Gastrocnemius medialis (tissue), 4 donors: ENCODE measurements at regions not wholly inside any gene's neighbourhood (a gene's known extent, or its start where the extent isn't known, plus 50 kb on each side); places are given as distances from the start of the nearest gene placed in this dataset.

Source experiments
- CTCF ChIP-seq, 5 experiments: fragments of 450-650 bp in 3 of 5; fragments of 200-600 bp in 2 of 5; sonication (generic) in 2 of 5; IDR thresholded peaks in 4 of 5; conservative IDR thresholded peaks in 1 of 5; 1 replicate in 4 of 5; 2 replicates in 1 of 5; pipeline ENCODE4 v1.5.1; 2016 to 2019; ENCODE audit warnings: antibody characterized with exemption in 5 of 5, mild to moderate bottlenecking in 3 of 5, moderate library complexity in 3 of 5
- POLR2A ChIP-seq, 2 donors: fragments of 450-650 bp; IDR thresholded peaks; one replicate each; pipeline ENCODE4 v1.6.1; 2017; ENCODE audit warnings: antibody characterized with exemption in 2 of 2, mild to moderate bottlenecking in 2 of 2, moderate library complexity in 2 of 2

GRCh38 chr15:98150084-98150483 lies 189.6 kb downstream of the ARRDC4 start:
- TF ChIP-seq CTCF (IDR thresholded peaks at IDR 0.05 in 4 of 5, conservative IDR thresholded peaks at IDR 0.05 in 1 of 5) (no peak), POLR2A (IDR thresholded peaks at IDR 0.05) (no peak)
